AG09319 (cell line): ENCODE measurements at regions not wholly inside any gene's neighbourhood (a gene's known extent, or its start where the extent isn't known, plus 50 kb on each side); places are given as distances from the start of the nearest gene placed in this dataset.

Source experiments
- DNase-seq: peaks from one replicate; pipeline ENCODE4 v3.0.0-alpha.2; 2010; ENCODE audit warnings: low read depth; ENCODE audit errors: extremely low read depth
- TF ChIP-seq, protein P1 (sequence below): IDR thresholded peaks from 2 replicates; pipeline ENCODE4 v1.5.1; 2011; ENCODE audit warnings: low read depth, mild to moderate bottlenecking, inconsistent platforms, low read length, moderate library complexity

DNA sequence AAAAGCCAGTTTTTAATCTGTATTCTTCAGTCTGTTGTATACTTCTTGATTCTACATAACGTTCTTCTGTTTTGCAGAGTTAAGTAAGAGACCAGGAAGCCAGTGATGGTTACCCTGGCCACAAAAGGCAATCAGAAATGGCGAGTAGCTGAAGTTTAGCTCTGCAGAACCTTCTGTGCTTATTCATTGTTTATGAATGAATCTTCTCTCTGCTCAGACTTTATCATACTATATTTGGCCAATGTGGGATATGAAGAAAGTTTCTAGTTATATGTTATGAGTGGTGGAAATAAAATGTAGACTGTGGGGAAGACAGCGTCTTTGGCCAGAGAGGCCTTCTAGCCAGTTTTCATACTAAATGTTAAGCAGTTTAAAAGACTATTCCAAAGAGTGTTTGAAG is 249.9 kb upstream of the RGS6 start:
- DNase-seq = no peak

GRCh38 chr14:71684323-71684722 is 247.9 kb upstream of the RGS6 start:
- DNase-seq = no peak
- TF ChIP-seq, protein P1, sequence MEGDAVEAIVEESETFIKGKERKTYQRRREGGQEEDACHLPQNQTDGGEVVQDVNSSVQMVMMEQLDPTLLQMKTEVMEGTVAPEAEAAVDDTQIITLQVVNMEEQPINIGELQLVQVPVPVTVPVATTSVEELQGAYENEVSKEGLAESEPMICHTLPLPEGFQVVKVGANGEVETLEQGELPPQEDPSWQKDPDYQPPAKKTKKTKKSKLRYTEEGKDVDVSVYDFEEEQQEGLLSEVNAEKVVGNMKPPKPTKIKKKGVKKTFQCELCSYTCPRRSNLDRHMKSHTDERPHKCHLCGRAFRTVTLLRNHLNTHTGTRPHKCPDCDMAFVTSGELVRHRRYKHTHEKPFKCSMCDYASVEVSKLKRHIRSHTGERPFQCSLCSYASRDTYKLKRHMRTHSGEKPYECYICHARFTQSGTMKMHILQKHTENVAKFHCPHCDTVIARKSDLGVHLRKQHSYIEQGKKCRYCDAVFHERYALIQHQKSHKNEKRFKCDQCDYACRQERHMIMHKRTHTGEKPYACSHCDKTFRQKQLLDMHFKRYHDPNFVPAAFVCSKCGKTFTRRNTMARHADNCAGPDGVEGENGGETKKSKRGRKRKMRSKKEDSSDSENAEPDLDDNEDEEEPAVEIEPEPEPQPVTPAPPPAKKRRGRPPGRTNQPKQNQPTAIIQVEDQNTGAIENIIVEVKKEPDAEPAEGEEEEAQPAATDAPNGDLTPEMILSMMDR = no peak

More for the DNA sequence above, 249.9 kb upstream of the RGS6 start:
- TF ChIP-seq, protein P1 = no peak

- TF ChIP-seq, protein P1 = no peak
Observed at GRCh38 chr14:71686677-71687076, 245.6 kb upstream of the RGS6 start.

DNA sequence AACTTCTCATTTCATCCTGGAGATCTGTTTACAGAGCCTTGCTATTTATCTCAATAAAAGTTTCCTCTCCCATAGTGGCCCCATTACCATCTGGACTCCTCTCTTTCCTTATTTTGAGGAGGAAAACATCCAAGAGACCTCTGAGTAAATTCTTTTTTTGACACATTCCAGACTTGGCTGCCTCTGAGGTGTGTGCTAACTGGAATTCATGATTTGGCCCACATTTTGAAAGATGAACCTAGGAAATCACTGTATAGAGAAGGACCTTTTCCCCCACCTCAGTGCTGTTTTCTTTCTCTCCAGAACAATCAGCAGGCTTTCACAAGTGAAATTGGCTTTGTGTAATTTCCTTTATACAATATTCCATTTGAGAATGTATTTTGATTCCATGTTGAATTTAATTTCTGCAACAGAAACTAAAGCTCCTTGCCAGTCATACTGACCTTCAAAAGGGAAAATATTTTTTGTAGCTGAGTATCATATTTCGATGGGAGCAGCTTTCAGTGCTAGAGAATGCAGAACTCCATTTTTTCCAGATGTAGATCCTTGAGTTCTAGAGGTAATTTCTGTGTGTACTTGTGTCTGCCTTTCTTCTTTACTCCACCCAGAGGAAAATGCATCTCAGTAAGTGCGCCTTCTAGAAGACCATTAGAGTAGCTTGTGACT is 244.9 kb upstream of the RGS6 start:
- DNase-seq = no peak
- TF ChIP-seq, protein P1 = no peak

More at GRCh38 chr14:71686677-71687076, 245.6 kb upstream of the RGS6 start:
- no peak for DNase-seq

DNA sequence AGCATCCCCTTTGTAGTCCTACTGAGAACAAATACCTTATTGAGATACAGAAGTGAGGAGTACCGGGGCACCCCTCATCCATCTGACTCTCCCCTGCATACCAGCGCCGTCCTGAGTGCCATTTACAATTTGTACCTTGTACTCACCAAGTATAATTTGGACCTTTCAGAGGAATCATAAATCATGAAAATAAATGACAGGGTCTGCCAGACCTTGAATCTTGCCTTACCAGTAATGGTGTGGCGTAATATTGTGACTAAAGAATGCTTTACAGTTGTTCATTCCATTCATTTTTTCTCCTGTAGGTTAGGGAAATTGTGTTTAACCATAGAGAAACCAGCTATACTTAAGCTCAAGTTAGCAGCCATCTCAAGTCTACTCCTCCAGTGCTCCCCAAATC is 243.7 kb upstream of the RGS6 start:
- TF ChIP-seq, protein P1 = no peak
- no peak for DNase-seq

GRCh38 chr14:71690478-71690877 is 241.8 kb upstream of the RGS6 start:
- TF ChIP-seq, protein P1 = no peak
- no peak for DNase-seq

GRCh38 chr14:71692496-71692895 is 239.7 kb upstream of the RGS6 start:
- no peak for DNase-seq
- TF ChIP-seq, protein P1 = no peak
